Stimulated activated CD8-positive, alpha-beta memory T cell treated with anti-CD3 and anti-CD28 coated beads, Interleukin-12 subunit alpha, Interleukin-12 subunit beta, amount 100 ng/mL, for 24 hours (primary cell): ENCODE measurements at regions not wholly inside any gene's neighbourhood (a gene's known extent, or its start where the extent isn't known, plus 50 kb on each side); places are given as distances from the start of the nearest gene placed in this dataset.
"Not testable (repeated sequence)": the region's sequence is repeated elsewhere in the genome, so short reads cannot be mapped to it uniquely, and the experiment has no call there.

Source experiments
- DNase-seq: peaks from one replicate; pipeline ENCODE4 v3.0.0-alpha.2; 2020; ENCODE audit errors: extremely low read depth

GRCh38 chr3:193801097-193801496 is 208.1 kb downstream of the OPA1 start:
- DNase-seq: no peak

DNA sequence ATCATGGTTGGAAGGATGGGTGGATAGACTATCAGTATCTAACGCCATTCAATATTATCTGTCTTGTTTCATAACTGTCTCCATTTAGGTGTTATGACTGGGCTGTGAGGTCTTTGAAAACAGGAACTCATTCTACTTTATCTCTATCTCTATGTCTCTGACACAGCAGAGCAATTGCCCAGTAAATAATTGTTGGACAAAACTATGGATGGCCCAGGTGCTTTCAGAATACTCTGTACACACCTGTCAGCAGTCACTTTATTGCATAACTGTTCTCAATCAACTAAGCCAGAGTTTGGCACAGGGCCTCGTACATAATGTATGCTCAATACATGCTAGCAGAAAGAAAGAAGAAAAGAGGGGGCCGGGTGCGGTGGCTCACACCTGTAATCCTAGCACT is 210.3 kb downstream of the OPA1 start:
- no peak for DNase-seq

GRCh38 chr3:193805448-193805847 is 212.4 kb downstream of the OPA1 start:
- no peak for DNase-seq

DNA sequence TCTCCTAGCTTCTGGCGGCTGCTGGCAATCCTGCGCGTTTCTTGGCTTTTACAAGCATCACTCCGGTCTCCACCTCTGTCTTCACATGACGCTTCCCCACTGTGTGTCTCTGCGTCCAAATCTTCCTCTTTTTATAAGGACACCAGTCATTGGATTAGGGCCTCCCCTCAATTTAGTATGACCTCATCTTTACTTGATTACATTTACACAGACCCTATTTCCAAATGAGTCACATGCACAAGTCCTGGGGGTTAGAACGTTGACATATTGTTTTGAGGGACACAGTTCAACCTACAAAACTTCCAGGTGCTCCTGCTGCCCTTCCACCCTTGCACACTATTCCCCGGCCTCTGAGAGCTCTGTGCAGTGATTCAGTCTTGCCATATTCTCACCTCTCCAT is 215.3 kb downstream of the OPA1 start:
- DNase-seq: no peak

DNA sequence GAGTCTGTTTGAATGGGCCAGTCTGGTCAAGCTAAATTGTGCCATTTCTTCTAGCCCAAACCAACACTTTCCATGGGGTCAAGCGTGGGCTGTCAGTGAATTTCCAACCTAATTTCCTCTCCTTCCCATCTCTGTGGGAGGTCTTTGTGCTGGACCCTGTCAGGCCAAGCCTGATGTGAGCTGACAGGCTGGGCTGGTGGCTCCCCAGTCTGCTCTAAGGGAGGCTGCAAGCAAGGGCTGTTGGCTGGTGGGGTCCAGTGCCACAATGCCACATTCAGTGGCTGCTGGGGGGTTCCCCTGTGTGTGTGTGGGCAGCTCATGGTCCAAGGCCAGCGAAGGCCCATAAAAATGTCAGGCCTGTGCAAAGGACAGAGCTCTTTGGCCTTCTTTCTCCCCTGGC is 216.1 kb downstream of the OPA1 start:
- DNase-seq: no peak

DNA sequence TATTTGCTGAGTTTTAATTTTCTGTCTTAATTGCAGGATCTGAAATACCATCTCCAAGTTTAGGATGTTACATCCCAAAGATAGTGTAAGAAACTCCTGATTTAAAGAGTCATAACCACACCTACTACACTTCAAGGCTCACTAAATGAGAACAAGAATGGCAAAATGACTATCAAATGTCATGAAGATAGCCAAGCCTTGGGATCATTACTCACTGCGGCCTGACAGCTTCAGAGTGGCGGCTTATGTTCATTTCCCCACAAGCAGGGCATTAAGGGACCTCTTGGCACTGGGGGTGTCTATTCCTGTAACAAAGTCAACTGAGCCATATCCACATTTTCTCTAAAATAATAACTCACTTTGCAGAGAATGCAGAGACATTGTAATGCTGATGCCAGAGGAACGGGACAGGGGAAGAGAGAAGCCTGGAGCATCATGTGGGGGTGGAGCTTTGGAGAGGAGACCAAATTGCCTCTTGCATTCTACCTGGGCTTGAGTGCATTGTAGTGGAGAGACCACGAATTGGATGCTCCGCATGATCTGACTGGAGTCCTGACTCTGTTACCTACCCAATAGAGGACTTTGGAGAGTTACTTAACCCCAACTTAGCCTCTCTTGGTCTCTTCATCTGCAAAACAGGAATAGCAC is 219.2 kb downstream of the OPA1 start:
- DNase-seq: no peak

DNA sequence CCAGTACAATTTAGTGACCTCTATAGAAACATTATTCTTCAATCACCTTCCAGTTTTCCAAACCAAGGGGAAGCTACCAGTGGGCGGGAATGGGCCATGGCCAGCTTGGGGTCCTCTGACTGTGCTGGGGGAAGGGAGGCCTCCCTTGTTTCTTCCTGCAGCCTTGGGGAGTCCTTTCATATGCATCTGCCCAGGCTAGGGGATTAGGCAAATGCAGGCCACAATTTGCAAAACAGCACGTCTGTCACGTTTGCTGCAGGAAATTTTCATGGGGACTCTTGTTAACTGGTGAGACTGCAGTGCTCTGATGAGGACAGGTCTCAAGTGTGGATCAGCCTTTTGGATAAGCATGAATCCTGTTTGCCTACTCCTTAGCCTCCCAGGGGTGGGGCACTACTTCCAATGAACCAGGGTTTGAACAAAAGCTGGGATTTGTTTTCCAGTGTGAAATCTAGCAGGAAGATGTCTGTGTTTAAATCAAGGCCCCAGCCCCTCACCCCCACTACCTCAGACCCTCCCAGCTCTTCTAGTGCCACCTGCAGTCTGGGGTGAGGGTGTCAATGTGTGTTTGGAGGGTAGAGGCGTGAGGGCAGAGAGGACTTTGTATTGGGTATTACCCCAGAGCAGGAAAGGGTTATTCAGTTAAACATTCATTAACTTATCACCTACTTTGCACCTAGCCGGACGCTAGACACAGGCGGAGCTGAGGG is 219.9 kb downstream of the OPA1 start:
- no peak for DNase-seq

- no peak for DNase-seq
These were observed 220.5 kb downstream of the OPA1 start for GRCh38 chr3:193813501-193813830.

DNA sequence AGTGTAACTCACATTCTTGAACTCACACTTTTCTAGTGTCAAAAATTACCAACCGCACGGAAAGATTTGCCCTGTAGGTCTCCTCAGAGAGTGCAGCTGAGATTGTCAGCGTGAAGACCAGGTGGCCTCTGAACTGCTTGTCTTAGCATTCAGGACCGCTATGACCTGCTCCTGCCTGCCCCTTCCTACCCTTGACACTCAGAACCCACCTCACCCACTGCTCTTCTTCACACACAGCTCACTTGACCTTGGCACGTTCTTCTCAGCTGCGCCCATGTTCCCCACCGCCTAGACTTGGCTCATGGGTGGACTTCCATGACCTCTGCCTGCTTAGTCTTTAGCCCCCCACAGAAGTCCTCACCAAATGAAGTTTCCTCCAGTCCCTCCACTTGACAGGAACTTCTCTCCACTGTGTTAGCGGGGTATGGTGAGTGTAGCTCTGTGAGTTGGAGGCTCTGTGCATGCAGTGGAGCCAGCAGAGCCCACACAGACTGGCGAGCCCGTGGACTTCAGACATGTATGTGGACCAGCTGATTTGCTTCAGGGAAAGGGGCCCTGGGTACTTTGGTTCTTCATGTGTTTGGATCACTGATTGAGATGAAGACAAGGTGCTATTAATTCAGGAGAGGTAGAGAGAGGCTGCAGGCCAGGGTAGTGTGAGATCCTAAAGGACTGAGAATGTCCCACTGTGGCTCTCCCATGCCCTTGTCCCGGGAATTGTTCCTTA is 221.3 kb downstream of the OPA1 start:
- DNase-seq: no peak

DNA sequence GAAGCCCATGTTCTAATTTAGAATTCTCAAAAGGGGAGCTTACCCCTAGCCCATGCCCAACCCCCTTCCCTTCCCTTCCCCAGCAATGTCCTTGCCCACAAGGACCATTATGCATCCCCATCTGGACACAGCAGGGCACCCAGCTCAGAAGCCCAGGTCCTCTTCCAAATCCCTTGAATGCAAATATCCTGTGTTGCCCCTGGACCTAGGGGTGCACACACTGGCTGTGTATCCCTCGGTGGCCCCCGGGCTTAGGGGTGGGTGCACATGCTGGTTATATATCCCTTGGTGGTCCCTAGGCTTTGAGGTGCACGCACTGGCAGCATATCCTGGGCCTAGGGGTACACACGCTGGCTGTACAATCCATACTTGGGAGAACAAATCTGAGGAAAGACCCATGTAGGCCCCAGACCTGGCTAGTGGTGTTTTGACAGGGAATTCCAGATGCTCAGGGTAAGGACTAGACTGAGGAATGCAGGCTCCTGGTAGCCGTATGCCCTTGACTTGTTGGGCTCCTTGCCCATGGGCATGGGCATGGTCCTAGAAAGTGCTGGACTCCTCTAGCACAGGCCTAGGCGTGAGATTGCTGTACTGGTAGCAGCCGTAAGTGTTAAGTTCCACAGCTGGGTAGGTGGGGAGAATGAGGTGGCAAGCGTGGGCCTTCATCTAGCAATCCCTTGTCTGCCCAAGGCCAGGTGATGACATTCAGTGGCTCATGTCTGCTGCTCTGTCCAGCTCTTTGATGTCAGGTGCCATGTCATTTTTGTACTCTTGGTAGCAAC is 222.4 kb downstream of the OPA1 start:
- DNase-seq: no peak

- DNase-seq: no peak
These were observed 223.0 kb downstream of the OPA1 start for GRCh38 chr3:193816028-193816395.

- no peak for DNase-seq
These were observed 223.8 kb downstream of the OPA1 start for GRCh38 chr3:193816656-193817311.

DNA sequence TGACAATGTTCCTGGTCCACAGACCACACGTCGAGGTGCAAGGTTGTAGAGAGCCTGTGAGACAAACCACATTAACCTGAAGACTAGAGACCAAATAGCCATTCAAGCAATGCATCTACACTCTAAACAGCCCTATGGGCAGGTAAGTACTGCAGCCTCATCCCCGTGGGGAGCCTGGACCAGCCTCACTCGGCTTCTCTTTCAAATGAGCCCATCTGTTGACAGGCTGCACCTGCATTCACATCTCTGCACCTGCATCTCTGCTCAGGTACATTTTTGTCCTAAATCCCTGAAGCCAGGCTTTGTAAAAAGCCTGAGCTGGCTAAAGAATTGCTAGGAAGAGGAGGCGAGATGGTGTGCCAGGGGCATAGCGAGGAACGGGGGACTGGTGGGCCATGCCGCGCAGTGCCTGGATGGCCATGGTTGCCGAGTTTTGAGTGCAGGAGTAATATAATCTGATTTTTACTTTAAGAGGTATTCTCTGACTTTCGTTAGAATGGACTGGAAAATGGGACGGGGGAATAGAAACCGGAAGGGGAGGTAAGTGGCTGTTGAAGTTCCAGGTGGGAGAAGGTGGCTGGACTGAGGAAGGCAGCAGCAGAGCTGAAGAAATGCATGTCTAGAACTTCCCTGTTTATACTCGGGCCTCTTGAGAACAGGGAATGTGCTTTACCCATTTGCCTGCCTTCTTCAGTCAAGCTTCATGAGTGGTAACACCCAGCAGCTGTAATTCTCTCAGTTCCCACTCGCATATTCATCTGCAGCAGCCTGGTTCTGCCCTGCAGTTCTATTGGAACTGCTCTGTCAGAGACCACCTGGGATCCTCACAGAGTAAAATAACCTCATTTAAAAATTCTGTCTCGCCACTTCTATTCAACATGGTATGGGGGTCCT is 226.4 kb downstream of the OPA1 start:
- DNase-seq: no peak

- DNase-seq: no peak
These were observed 228.2 kb downstream of the OPA1 start for GRCh38 chr3:193821151-193821668.

- no peak for DNase-seq
These were observed 229.6 kb downstream of the OPA1 start for GRCh38 chr3:193822492-193823212.

DNA sequence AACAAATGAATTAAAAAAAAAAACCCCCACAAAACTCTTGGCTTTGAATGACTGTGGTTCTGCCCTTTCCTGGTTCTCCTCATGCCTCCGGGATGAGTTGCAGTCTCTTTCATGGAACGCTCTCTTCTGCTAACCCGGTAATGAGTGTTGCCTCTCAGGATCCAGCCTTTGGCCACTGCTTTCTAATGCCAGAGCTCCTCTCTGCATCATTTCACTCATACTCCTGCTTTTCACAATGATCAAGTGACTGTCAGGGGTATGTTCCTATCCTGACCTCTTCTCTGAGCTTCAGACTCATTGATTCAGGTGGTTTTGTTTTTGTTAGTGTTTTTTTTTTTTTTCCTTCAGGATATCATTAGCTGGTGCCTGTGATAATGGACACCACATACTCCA is 230.2 kb downstream of the OPA1 start:
- not testable (repeated sequence) for DNase-seq

DNA sequence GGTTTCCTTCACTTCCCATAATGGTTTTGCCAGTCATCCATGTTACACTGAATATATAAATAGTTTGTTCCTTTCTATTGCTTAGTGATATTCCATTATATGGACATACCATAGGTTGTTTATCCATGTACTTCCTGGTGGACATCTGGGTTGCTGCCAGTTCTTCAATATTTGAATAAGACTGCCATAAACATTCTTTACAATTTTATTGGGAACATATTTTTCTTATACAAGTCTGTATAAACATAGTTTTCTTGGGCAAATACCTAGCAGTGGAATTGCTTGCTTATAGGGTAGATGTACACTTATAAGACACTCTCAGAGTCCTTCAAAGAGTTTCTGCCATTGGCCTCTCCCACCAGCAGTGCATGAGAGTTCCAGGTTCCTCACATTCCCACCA is 231.4 kb downstream of the OPA1 start:
- no peak for DNase-seq

GRCh38 chr3:193825617-193826016 is 232.6 kb downstream of the OPA1 start:
- DNase-seq: no peak

DNA sequence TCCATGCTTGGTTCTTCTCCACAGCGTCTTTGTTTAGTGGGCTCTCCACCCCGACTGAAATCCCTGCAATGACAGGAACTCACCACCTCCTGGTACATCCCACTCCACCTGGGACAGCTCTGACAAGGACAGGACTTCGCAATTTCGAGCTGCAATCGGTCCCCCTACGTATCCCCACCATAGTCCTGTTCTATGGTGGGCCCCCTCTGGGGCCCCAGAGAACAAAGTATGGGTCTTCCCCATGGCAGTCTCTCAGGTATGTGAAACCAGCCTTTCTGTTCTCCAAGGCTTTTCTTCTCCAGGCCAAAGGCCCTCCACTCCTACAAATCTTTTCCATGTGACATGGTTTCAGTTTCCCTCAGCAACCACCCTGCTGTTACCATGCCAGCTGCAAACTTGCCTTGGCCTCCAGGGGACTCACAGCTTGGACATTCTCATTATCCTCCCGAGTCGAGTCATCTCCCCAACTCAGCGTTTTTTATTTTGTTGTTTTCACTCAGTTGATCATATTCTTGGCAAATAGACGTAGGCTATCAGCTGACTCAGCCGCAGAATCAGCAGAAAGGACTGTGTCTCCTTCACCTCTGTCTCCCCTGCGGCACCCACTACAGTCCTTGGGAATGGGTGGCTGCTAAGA is 233.3 kb downstream of the OPA1 start:
- DNase-seq: no peak
